CD14-positive monocyte (primary cell): ENCODE measurements at regions not wholly inside any gene's neighbourhood (a gene's known extent, or its start where the extent isn't known, plus 50 kb on each side); places are given as distances from the start of the nearest gene placed in this dataset.
"Not testable (repeated sequence)": the region's sequence is repeated elsewhere in the genome, so short reads cannot be mapped to it uniquely, and the experiment has no call there.

Experiments
- DNase-seq, 3 donors: peaks; one replicate each; pipeline ENCODE4 v3.0.0-alpha.2; 2011 to 2022
- H2AFZ ChIP-seq: 2 replicates; pipeline ENCODE4 v1.6.0; 2012; ENCODE audit warnings: mild to moderate bottlenecking, low read depth, low read length, inconsistent platforms; ENCODE audit not compliant: insufficient read depth, poor library complexity, severe bottlenecking
- H3K27ac ChIP-seq, 2 donors: 1 replicate in 1 of 2; 2 replicates in 1 of 2; pipeline ENCODE4 v1.5.1; 2012 to 2013; ENCODE audit warnings: low read length in 2 of 2, control low read depth in 1 of 2, inconsistent platforms in 1 of 2, low read depth in 1 of 2, mild to moderate bottlenecking in 1 of 2
- H3K27me3 ChIP-seq, 2 donors: one replicate each; pipeline versions ENCODE4 v1.6.0 to v1.6.1; 2011 to 2013; ENCODE audit warnings: low read length in 2 of 2; ENCODE audit not compliant: control insufficient read depth in 2 of 2, insufficient read depth in 2 of 2
- H3K36me3 ChIP-seq, 2 donors: replicated peaks in 1 of 2; 1 replicate in 1 of 2; 2 replicates in 1 of 2; pipeline versions ENCODE4 v1.5.1 to v1.6.1; 2012 to 2013; ENCODE audit warnings: low read length in 2 of 2, control low read depth in 1 of 2, inconsistent platforms in 1 of 2, mild to moderate bottlenecking in 1 of 2; ENCODE audit not compliant: insufficient read depth in 2 of 2, control insufficient read depth in 1 of 2
- H3K4me1 ChIP-seq, 2 donors: 1 replicate in 1 of 2; 2 replicates in 1 of 2; pipeline versions ENCODE4 v1.5.1 to v1.6.1; 2012 to 2013; ENCODE audit warnings: low read length in 2 of 2, control low read depth in 1 of 2, inconsistent platforms in 1 of 2, mild to moderate bottlenecking in 1 of 2, moderate library complexity in 1 of 2; ENCODE audit not compliant: insufficient read depth in 2 of 2, control insufficient read depth in 1 of 2
- H3K4me2 ChIP-seq: replicated peaks from 2 replicates; pipeline ENCODE3; 2012; ENCODE audit warnings: low read length, moderate library complexity, mild to moderate bottlenecking; ENCODE audit not compliant: poor library complexity, severe bottlenecking; ENCODE audit errors: extremely low read depth
- H3K4me3 ChIP-seq, 3 experiments: fragments of 200-600 bp in 1 of 3; sonication (generic) in 1 of 3; replicated peaks in 1 of 3; 1 replicate in 2 of 3; 2 replicates in 1 of 3; pipeline ENCODE4 v1.5.1; 2011 to 2013; ENCODE audit warnings: low read length in 3 of 3, mild to moderate bottlenecking in 3 of 3, control low read depth in 2 of 3, low read depth in 2 of 3, inconsistent platforms in 1 of 3, moderate library complexity in 1 of 3
- H3K79me2 ChIP-seq: 2 replicates; pipeline ENCODE4 v1.6.0; 2012; ENCODE audit warnings: mild to moderate bottlenecking, control low read depth, inconsistent platforms, low read length, moderate library complexity; ENCODE audit not compliant: insufficient read depth
- H3K9ac ChIP-seq: 2 replicates; pipeline ENCODE4 v1.6.0; 2017; ENCODE audit warnings: low read length, mild to moderate bottlenecking; ENCODE audit not compliant: insufficient read depth, poor library complexity, severe bottlenecking
- H3K9me3 ChIP-seq, 2 donors: replicated peaks in 1 of 2; 1 replicate in 1 of 2; 2 replicates in 1 of 2; pipeline versions ENCODE4 v1.5.1 to v1.6.1; 2012 to 2013; ENCODE audit warnings: low read length in 2 of 2, control low read depth in 1 of 2; ENCODE audit not compliant: control insufficient read depth in 1 of 2, insufficient read depth in 1 of 2
- H4K20me1 ChIP-seq: 2 replicates; pipeline ENCODE4 v1.6.0; 2012; ENCODE audit warnings: mild to moderate bottlenecking, low read length, control low read depth, moderate library complexity; ENCODE audit not compliant: insufficient read depth
- H3K27ac Mint-ChIP-seq, 7 donors: one replicate each; pipeline ENCODE4 v1.8.0; 2020; ENCODE audit warnings: mild to moderate bottlenecking in 7 of 7, mixed read lengths in 7 of 7, moderate library complexity in 6 of 7, inconsistent platforms in 2 of 7
- H3K27me3 Mint-ChIP-seq, 3 donors: one replicate each; pipeline ENCODE4 v1.8.0; 2021 to 2022; ENCODE audit warnings: low read depth in 3 of 3, mild to moderate bottlenecking in 3 of 3, mixed read lengths in 3 of 3, moderate library complexity in 3 of 3, inconsistent platforms in 1 of 3
- H3K36me3 Mint-ChIP-seq, 2 donors: one replicate each; pipeline ENCODE4 v1.8.0; 2020; ENCODE audit warnings: mixed read lengths in 2 of 2, inconsistent platforms in 1 of 2, mild to moderate bottlenecking in 1 of 2
- H3K4me1 Mint-ChIP-seq: one replicate; pipeline ENCODE4 v1.8.0; 2020; ENCODE audit warnings: mild to moderate bottlenecking, mixed read lengths
- H3K4me3 Mint-ChIP-seq, 2 donors: one replicate each; pipeline ENCODE4 v1.8.0; 2020; ENCODE audit warnings: mild to moderate bottlenecking in 2 of 2, mixed read lengths in 2 of 2, moderate library complexity in 1 of 2
- H3K9me3 Mint-ChIP-seq, 7 donors: one replicate each; pipeline ENCODE4 v1.8.0; 2020 to 2022; ENCODE audit warnings: mixed read lengths in 7 of 7, mild to moderate bottlenecking in 6 of 7, moderate library complexity in 6 of 7, inconsistent platforms in 2 of 7
- CTCF ChIP-seq: fragments of 200-600 bp; IDR thresholded peaks from one replicate; pipeline ENCODE4 v1.8.0; 2022; ENCODE audit warnings: antibody characterized with exemption, mild to moderate bottlenecking
- WGBS: methylation state at CpG from one replicate; pipeline ENCODE4 v1.1.5; 2013; ENCODE audit warnings: missing lambda C conversion rate; ENCODE audit not compliant: insufficient coverage; 5-methylcytosine and 5-hydroxymethylcytosine counted together
- intact Hi-C, 2 donors: fragments of 100-400 bp; cut with micrococcal nuclease; formaldehyde crosslinking; loops; one replicate each; pipeline versions ENCODE4 v1.15.0 to v1.15.1; 2023

- no peak overlapping the region for H3K4me3 ChIP-seq
- intact Hi-C loops: no loop called here
- 80% methylated on average over 1 of the region's 1 CpG for WGBS
- Mint-ChIP-seq H3K9me3 (peaks cover 0 to 20% (median 2%) of the 10 kb centered on the region in 7 donors), H3K36me3 (no peaks in the 10 kb centered on the region), H3K27me3 (peaks cover 0 to 2% (median 0%) of the 10 kb centered on the region in 3 donors), H3K4me3 (no peak overlapping the region), H3K4me1 (no peaks in the 10 kb centered on the region), H3K27ac (no peak overlapping the region)
- H4K20me1 ChIP-seq: no peaks in the 10 kb centered on the region
- TF ChIP-seq CTCF: no peak
- no peak overlapping the region for H3K9ac ChIP-seq
- H3K79me2 ChIP-seq: no peaks in the 10 kb centered on the region
- H3K27ac ChIP-seq: no peak overlapping the region
- no peaks in the 10 kb centered on the region for H3K36me3 ChIP-seq
- peaks cover 0 to 14% of the 10 kb centered on the region in 2 donors for H3K9me3 ChIP-seq
- no peaks in the 10 kb centered on the region for H3K4me1 ChIP-seq
- no peak overlapping the region for H2AFZ ChIP-seq
- DNase-seq: no peak
- H3K4me2 ChIP-seq: no peak overlapping the region
- H3K27me3 ChIP-seq: no peaks in the 10 kb centered on the region
Measured at GRCh38 chr4:128675083-128675482, 134.4 kb upstream of the JADE1 start.

- WGBS: 84% methylated on average over 4 of the region's 7 CpGs
- H3K4me3 Mint-ChIP-seq: not testable (repeated sequence)
Measured at GRCh38 chr4:128673159-128673558, 136.3 kb upstream of the JADE1 start.

GRCh38 chr4:128672596-128672995, 136.9 kb upstream of the JADE1 start:
- H3K27me3 Mint-ChIP-seq, DNase-seq, H2AFZ ChIP-seq, H3K4me1 Mint-ChIP-seq, H3K79me2 ChIP-seq, H4K20me1 ChIP-seq, H3K27ac ChIP-seq, H3K4me3 ChIP-seq, H3K27me3 ChIP-seq, H3K27ac Mint-ChIP-seq, H3K9ac ChIP-seq, H3K36me3 ChIP-seq, intact Hi-C loops, H3K4me3 Mint-ChIP-seq, H3K4me1 ChIP-seq, H3K36me3 Mint-ChIP-seq, H3K4me2 ChIP-seq: not testable (repeated sequence)
- 97% methylated on average over 22 of the region's 22 CpGs for WGBS
- peaks cover 0 to 20% (median 4%) of the 10 kb centered on the region in 7 donors for H3K9me3 Mint-ChIP-seq
- peaks cover 0 to 14% of the 10 kb centered on the region in 2 donors for H3K9me3 ChIP-seq

More at GRCh38 chr4:128673159-128673558, 136.3 kb upstream of the JADE1 start:
- H3K27ac Mint-ChIP-seq, H3K4me2 ChIP-seq, H3K79me2 ChIP-seq, H3K27me3 ChIP-seq, H3K27me3 Mint-ChIP-seq, H4K20me1 ChIP-seq, H3K27ac ChIP-seq, H2AFZ ChIP-seq, H3K4me1 Mint-ChIP-seq, H3K36me3 Mint-ChIP-seq, H3K9ac ChIP-seq, intact Hi-C loops, DNase-seq, H3K4me1 ChIP-seq, H3K36me3 ChIP-seq, H3K4me3 ChIP-seq: not testable (repeated sequence)
- H3K9me3 ChIP-seq: peaks cover 0 to 14% of the 10 kb centered on the region in 2 donors
- peaks cover 0 to 20% (median 4%) of the 10 kb centered on the region in 7 donors for H3K9me3 Mint-ChIP-seq
